CD4-positive, alpha-beta T cell treated with Interleukin-1 beta for 1 hour (primary cell): ENCODE measurements at regions not wholly inside any gene's neighbourhood (a gene's known extent, or its start where the extent isn't known, plus 50 kb on each side); places are given as distances from the start of the nearest gene placed in this dataset.
"Not testable (repeated sequence)": the region's sequence is repeated elsewhere in the genome, so short reads cannot be mapped to it uniquely, and the experiment has no call there.

ENCODE experiments used
- DNase-seq, 2 donors: peaks; one replicate each; pipeline ENCODE4 v3.0.0-alpha.2; 2020 to 2022

GRCh38 chr14:71438684-71439083 lies 493.5 kb upstream of the RGS6 start:
- no peak for DNase-seq

GRCh38 chr14:71441126-71441525 lies 491.1 kb upstream of the RGS6 start:
- no peak for DNase-seq

- DNase-seq, result no peak
These were observed 488.0 kb upstream of the RGS6 start for GRCh38 chr14:71444030-71444822.

GRCh38 chr14:71448431-71449315 lies 483.6 kb upstream of the RGS6 start:
- DNase-seq, result no peak

GRCh38 chr14:71449316-71450055 lies 482.7 kb upstream of the RGS6 start:
- no peak for DNase-seq

- no peak for DNase-seq
These were observed 480.7 kb upstream of the RGS6 start for GRCh38 chr14:71451501-71451900.

GRCh38 chr14:71452539-71452938 lies 479.7 kb upstream of the RGS6 start:
- DNase-seq, result no peak

- no peak for DNase-seq
These were observed 479.2 kb upstream of the RGS6 start for GRCh38 chr14:71452987-71453386.

GRCh38 chr14:71454010-71454409 lies 478.2 kb upstream of the RGS6 start:
- no peak for DNase-seq

- DNase-seq, result no peak
These were observed 477.5 kb upstream of the RGS6 start for GRCh38 chr14:71454513-71455332.

GRCh38 chr14:71460091-71460490 lies 472.1 kb upstream of the RGS6 start:
- DNase-seq, result no peak

- DNase-seq, result not testable (repeated sequence)
These were observed 470.6 kb upstream of the RGS6 start for GRCh38 chr14:71461617-71462016.

- DNase-seq, result no peak
These were observed 468.4 kb upstream of the RGS6 start for GRCh38 chr14:71463807-71464206.

- no peak for DNase-seq
These were observed 467.4 kb upstream of the RGS6 start for GRCh38 chr14:71464840-71465239.

- DNase-seq, result no peak
These were observed 466.9 kb upstream of the RGS6 start for GRCh38 chr14:71465316-71465715.

- DNase-seq, result no peak
These were observed 466.0 kb upstream of the RGS6 start for GRCh38 chr14:71466251-71466650.

GRCh38 chr14:71466946-71467345 lies 465.3 kb upstream of the RGS6 start:
- no peak for DNase-seq

GRCh38 chr14:71467361-71467811 lies 464.8 kb upstream of the RGS6 start:
- DNase-seq, result no peak

- no peak for DNase-seq
These were observed 463.5 kb upstream of the RGS6 start for GRCh38 chr14:71468701-71469100.

GRCh38 chr14:71469643-71470335 lies 462.4 kb upstream of the RGS6 start:
- DNase-seq, result no peak

- DNase-seq, result no peak
These were observed 460.4 kb upstream of the RGS6 start for GRCh38 chr14:71471634-71472355.
